K562 (cell line): ENCODE measurements at regions not wholly inside any gene's neighbourhood (a gene's known extent, or its start where the extent isn't known, plus 50 kb on each side); places are given as distances from the start of the nearest gene placed in this dataset.

Experiments used
- ATAC-seq: fragments of 200-7000 bp; cut with Tn5 transposase; 3 replicates; pipeline ENCODE4 v1.9.1; 2020; ENCODE audit warnings: moderate library complexity
- BruUV-seq: library from RNA; stranded (reverse); fragments of 400-500 nt; replicated peaks from 2 replicates; lab custom pipeline; 2021; lab: Mats Ljungman, UMichigan
- CTCF ChIA-PET: fragments of 300-600 bp; formaldehyde crosslinking; extraction: SDS; loops from one replicate; lab custom pipeline; 2021; ENCODE audit warnings: low intra/inter-chr PET ratio; lab: Yijun Ruan, JAX
- POLR2A ChIA-PET: fragments of 300-600, 350-650 bp; sonication (Branson Sonifier 250); formaldehyde crosslinking; extraction: SDS; loops from one replicate; lab custom pipeline; 2021; ENCODE audit warnings: antibody characterized with exemption, inconsistent platforms; lab: Yijun Ruan, JAX
- DNase-seq, 4 experiments: peaks; one replicate each; pipeline versions ENCODE4 v3.0.0 to v3.0.0-alpha.2; 2011 to 2018; ENCODE audit warnings: low spot score in 3 of 4, mixed read lengths in 3 of 4; ENCODE audit errors: extremely low read depth in 1 of 4
- FAIRE-seq: peaks from 2 replicates; lab custom pipeline; 2011; peaks lifted over from hg19 to GRCh38; lab: Jason Lieb, UNC
- H2AFZ ChIP-seq: 2 replicates; pipeline ENCODE4 v1.6.0; 2011; ENCODE audit warnings: low read depth, low read length, control low read depth, inconsistent platforms
- H3K27ac ChIP-seq: fragments of 200-600 bp; 3 replicates; pipeline ENCODE4 v1.8.0; 2011; ENCODE audit warnings: low read depth, mild to moderate bottlenecking, control low read depth, inconsistent platforms, low read length, moderate library complexity, mixed read lengths; ENCODE audit errors: extremely low read depth
- H3K27me3 ChIP-seq, 2 experiments: fragments of 300-600 bp in 1 of 2; 2 replicates in 1 of 2; 3 replicates in 1 of 2; pipeline versions ENCODE4 v1.6.0 to v1.8.0; 2011; ENCODE audit warnings: inconsistent platforms in 2 of 2, low read length in 2 of 2, mild to moderate bottlenecking in 1 of 2, mixed read lengths in 1 of 2, moderate library complexity in 1 of 2; ENCODE audit not compliant: control insufficient read depth in 2 of 2, insufficient read depth in 2 of 2
- H3K36me3 ChIP-seq: fragments of 300-600 bp; 3 replicates; pipeline ENCODE4 v1.8.0; 2011; ENCODE audit warnings: mild to moderate bottlenecking, low read length, inconsistent platforms; ENCODE audit not compliant: control insufficient read depth, insufficient read depth
- H3K4me1 ChIP-seq, 2 experiments: fragments of 200-600 bp in 1 of 2; replicated peaks in 1 of 2; 2 replicates in 1 of 2; 3 replicates in 1 of 2; pipeline versions ENCODE4 v1.5.1 to v1.8.0; 2011; ENCODE audit warnings: inconsistent platforms in 2 of 2, low read length in 2 of 2, mild to moderate bottlenecking in 1 of 2, mixed read lengths in 1 of 2, moderate library complexity in 1 of 2; ENCODE audit not compliant: control insufficient read depth in 2 of 2, insufficient read depth in 2 of 2
- H3K4me2 ChIP-seq: 2 replicates; pipeline ENCODE4 v1.6.1; 2011; ENCODE audit warnings: low read length, control low read depth, inconsistent platforms, mixed read lengths; ENCODE audit not compliant: insufficient read depth
- H3K4me3 ChIP-seq: fragments of 200-600 bp; sonication (generic), shearing (Covaris generic); 2 replicates; pipeline ENCODE4 v1.5.1; 2016; ENCODE audit warnings: control low read depth, inconsistent platforms
- H3K79me2 ChIP-seq: fragments of 200-600 bp; 3 replicates; pipeline ENCODE4 v1.8.0; 2011; ENCODE audit warnings: low read length, inconsistent platforms; ENCODE audit not compliant: control insufficient read depth, insufficient read depth
- H3K9ac ChIP-seq, 2 experiments: 2 replicates each; pipeline versions ENCODE4 v1.6.0 to v1.6.1; 2011; ENCODE audit warnings: low read depth in 2 of 2, low read length in 2 of 2, control low read depth in 1 of 2, inconsistent platforms in 1 of 2, mild to moderate bottlenecking in 1 of 2, mixed read lengths in 1 of 2; ENCODE audit not compliant: insufficient read depth in 1 of 2
- H3K9me1 ChIP-seq: one replicate; pipeline ENCODE4 v1.6.0; 2011; ENCODE audit warnings: inconsistent platforms, mild to moderate bottlenecking, low read length, moderate library complexity; ENCODE audit not compliant: control insufficient read depth, insufficient read depth
- H3K9me3 ChIP-seq: replicated peaks from 2 replicates; pipeline ENCODE4 v1.5.1; 2011; ENCODE audit warnings: low read depth, low read length, inconsistent platforms; ENCODE audit not compliant: control insufficient read depth, insufficient read depth
- H4K20me1 ChIP-seq: replicated peaks from 2 replicates; pipeline ENCODE4 v1.6.1; 2011; ENCODE audit warnings: low read length, inconsistent platforms, mixed read lengths; ENCODE audit not compliant: control insufficient read depth, insufficient read depth
- BCOR ChIP-seq: fragments of 450-650 bp; IDR thresholded peaks from 2 replicates; pipeline ENCODE4 v1.6.1; 2016
- BRF1 ChIP-seq: IDR thresholded peaks from 3 replicates; pipeline ENCODE4 v1.6.1; 2011; ENCODE audit warnings: borderline replicate concordance, mild to moderate bottlenecking; ENCODE audit not compliant: insufficient read length; ENCODE audit errors: extremely low read depth
- EGR1 ChIP-seq: fragments of 450-650 bp; conservative IDR thresholded peaks from 2 replicates; pipeline ENCODE4 v1.6.1; 2017; ENCODE audit warnings: mild to moderate bottlenecking
- HDAC8 ChIP-seq: fragments of 450-650 bp; IDR thresholded peaks from 2 replicates; pipeline ENCODE4 v1.6.1; 2016; ENCODE audit warnings: mild to moderate bottlenecking, missing genetic modification characterization, moderate library complexity, missing compliant biosample characterization
- HOXB6 ChIP-seq: fragments of 250-450 bp; sonication (Bioruptor Pico); IDR thresholded peaks from 2 replicates; pipeline ENCODE4 v1.5.1; 2022; ENCODE audit warnings: mild to moderate bottlenecking, borderline replicate concordance
- ID3 ChIP-seq, 2 experiments: fragments of 250-450 bp in 1 of 2; fragments of 450-650 bp in 1 of 2; sonication (Bioruptor Pico) in 1 of 2; IDR thresholded peaks; 2 replicates each; pipeline versions ENCODE4 v1.6.1 to v1.8.0; 2016 to 2021; ENCODE audit warnings: mild to moderate bottlenecking in 2 of 2, moderate library complexity in 2 of 2, missing compliant biosample characterization in 1 of 2, missing genetic modification characterization in 1 of 2
- KAT8 ChIP-seq: fragments of 450-650 bp; IDR thresholded peaks from 2 replicates; pipeline ENCODE4 v1.6.1; 2016; ENCODE audit warnings: low read depth, mild to moderate bottlenecking
- PPARD ChIP-seq: fragments of 250-450 bp; sonication (Bioruptor Pico); IDR thresholded peaks from 2 replicates; pipeline ENCODE4 v1.8.0; 2022; ENCODE audit warnings: inconsistent platforms, mild to moderate bottlenecking, moderate library complexity
- SOX6 ChIP-seq: fragments of 450-650 bp; IDR thresholded peaks from 2 replicates; pipeline ENCODE4 v1.6.1; 2014; ENCODE audit warnings: mild to moderate bottlenecking
- U2AF2 ChIP-seq: fragments of 200-400 bp; formaldehyde crosslinking; optimal IDR thresholded peaks from 2 replicates; pipeline ENCODE3; 2017; ENCODE audit warnings: low read depth, mild to moderate bottlenecking, low read length
- ZBTB33 ChIP-seq: sonication (generic); formaldehyde crosslinking; IDR thresholded peaks from 2 replicates; pipeline ENCODE4 v1.8.1; 2023; ENCODE audit warnings: mild to moderate bottlenecking, missing genetic modification reagents
- ZNF217 ChIP-seq: sonication (generic); formaldehyde crosslinking; IDR thresholded peaks from 2 replicates; pipeline ENCODE4 v1.8.0; 2022; ENCODE audit warnings: mild to moderate bottlenecking, missing genetic modification reagents
- ZNF764 ChIP-seq: fragments of 250-450 bp; sonication (Bioruptor Pico); IDR thresholded peaks from 2 replicates; pipeline ENCODE4 v1.4.0; 2020; ENCODE audit warnings: low read depth, mild to moderate bottlenecking, moderate library complexity
- WGBS: fragments of 100-300 bp; shearing (Covaris generic); methylation state at CpG from one replicate; pipeline ENCODE4 v1.1.6; 2016; ENCODE audit warnings: low coverage, mixed read lengths; ENCODE audit not compliant: insufficient coverage; ENCODE audit errors: missing lambda C conversion rate; 5-methylcytosine and 5-hydroxymethylcytosine counted together
- in situ Hi-C: fragments of 300-500 bp; cut with MboI; formaldehyde crosslinking; loops from 4 replicates; pipeline ENCODE4 v1.15.0; 2018; ENCODE audit warnings: inconsistent platforms, mixed read lengths
- intact Hi-C: fragments of 100-400 bp; cut with micrococcal nuclease; formaldehyde crosslinking; loops from 2 replicates; pipeline ENCODE4 v1.14.2; 2022
- TF ChIP-seq, protein P1 (sequence below): fragments of 450-650 bp; formaldehyde crosslinking; IDR thresholded peaks from 2 replicates; pipeline ENCODE4 v1.4.0; 2022; ENCODE audit warnings: missing genetic modification characterization
- TF ChIP-seq, protein P2 (sequence below): sonication (generic); formaldehyde crosslinking; IDR thresholded peaks from 2 replicates; pipeline ENCODE4 v1.8.0; 2022; ENCODE audit warnings: mild to moderate bottlenecking, low read depth, missing genetic modification reagents
- TF ChIP-seq, protein P3 (sequence below): fragments of 450-650 bp; formaldehyde crosslinking; IDR thresholded peaks from 2 replicates; pipeline ENCODE4 v1.4.0; 2022; ENCODE audit warnings: missing genetic modification characterization

- in situ Hi-C loops, result no loop called here
- Histone ChIP-seq H3K4me1 (no peaks in the 10 kb centered on the region), H3K9me1 (no peaks in the 10 kb centered on the region), H3K27ac (no peak overlapping the region), H3K4me2 (no peak overlapping the region), H3K4me3 (no peak overlapping the region), H2AFZ (no peak overlapping the region), H3K9me3 (no peaks in the 10 kb centered on the region), H3K36me3 (no peaks in the 10 kb centered on the region), H3K9ac (no peak overlapping the region), H3K79me2 (no peaks in the 10 kb centered on the region), H3K27me3 (no peaks in the 10 kb centered on the region), H4K20me1 (no peaks in the 10 kb centered on the region)
- ChIA-PET CTCF (no interaction called here), POLR2A (no interaction called here)
- FAIRE-seq (no peak), ATAC-seq (no peak), DNase-seq (no peak)
- no TSS peak for BruUV-seq
- intact Hi-C loops, result no loop called here
- 1% methylated on average over 7 of the region's 12 CpGs for WGBS
- TF ChIP-seq U2AF2 (no peak), HDAC8 (tag) (no peak), ID3 (CRISPR knock-in tag; IDR thresholded peaks at IDR 0.05) (no peak), ID3 (tag; IDR thresholded peaks at IDR 0.05) (no peak), SOX6 (no peak), KAT8 (no peak), BRF1 (no peak), PPARD (CRISPR knock-in tag) (no peak), ZBTB33 (no peak), ZNF217 (CRISPR knock-in tag) (no peak), BCOR (no peak), EGR1 (no peak), HOXB6 (CRISPR knock-in tag) (no peak), ZNF764 (CRISPR knock-in tag) (no peak)
- TF ChIP-seq, protein P1, sequence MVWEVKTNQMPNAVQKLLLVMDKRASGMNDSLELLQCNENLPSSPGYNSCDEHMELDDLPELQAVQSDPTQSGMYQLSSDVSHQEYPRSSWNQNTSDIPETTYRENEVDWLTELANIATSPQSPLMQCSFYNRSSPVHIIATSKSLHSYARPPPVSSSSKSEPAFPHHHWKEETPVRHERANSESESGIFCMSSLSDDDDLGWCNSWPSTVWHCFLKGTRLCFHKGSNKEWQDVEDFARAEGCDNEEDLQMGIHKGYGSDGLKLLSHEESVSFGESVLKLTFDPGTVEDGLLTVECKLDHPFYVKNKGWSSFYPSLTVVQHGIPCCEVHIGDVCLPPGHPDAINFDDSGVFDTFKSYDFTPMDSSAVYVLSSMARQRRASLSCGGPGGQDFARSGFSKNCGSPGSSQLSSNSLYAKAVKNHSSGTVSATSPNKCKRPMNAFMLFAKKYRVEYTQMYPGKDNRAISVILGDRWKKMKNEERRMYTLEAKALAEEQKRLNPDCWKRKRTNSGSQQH, result no peak
- TF ChIP-seq, protein P2, sequence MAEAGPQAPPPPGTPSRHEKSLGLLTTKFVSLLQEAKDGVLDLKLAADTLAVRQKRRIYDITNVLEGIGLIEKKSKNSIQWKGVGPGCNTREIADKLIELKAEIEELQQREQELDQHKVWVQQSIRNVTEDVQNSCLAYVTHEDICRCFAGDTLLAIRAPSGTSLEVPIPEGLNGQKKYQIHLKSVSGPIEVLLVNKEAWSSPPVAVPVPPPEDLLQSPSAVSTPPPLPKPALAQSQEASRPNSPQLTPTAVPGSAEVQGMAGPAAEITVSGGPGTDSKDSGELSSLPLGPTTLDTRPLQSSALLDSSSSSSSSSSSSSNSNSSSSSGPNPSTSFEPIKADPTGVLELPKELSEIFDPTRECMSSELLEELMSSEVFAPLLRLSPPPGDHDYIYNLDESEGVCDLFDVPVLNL (CRISPR knock-in tag), result no peak
- TF ChIP-seq, protein P3, sequence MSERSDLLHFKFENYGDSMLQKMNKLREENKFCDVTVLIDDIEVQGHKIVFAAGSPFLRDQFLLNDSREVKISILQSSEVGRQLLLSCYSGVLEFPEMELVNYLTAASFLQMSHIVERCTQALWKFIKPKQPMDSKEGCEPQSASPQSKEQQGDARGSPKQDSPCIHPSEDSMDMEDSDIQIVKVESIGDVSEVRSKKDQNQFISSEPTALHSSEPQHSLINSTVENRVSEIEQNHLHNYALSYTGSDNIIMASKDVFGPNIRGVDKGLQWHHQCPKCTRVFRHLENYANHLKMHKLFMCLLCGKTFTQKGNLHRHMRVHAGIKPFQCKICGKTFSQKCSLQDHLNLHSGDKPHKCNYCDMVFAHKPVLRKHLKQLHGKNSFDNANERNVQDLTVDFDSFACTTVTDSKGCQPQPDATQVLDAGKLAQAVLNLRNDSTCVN (CRISPR knock-in tag), result no peak
Observed at GRCh38 chr14:97703006-97703760, 906.0 kb downstream of the VRK1 start.
